Activated CD4-positive, alpha-beta memory T cell treated with anti-CD3 and anti-CD28 coated beads for 36 hours (primary cell): ENCODE measurements at regions not wholly inside any gene's neighbourhood (a gene's known extent, or its start where the extent isn't known, plus 50 kb on each side); places are given as distances from the start of the nearest gene placed in this dataset.

ENCODE experiments used
- CTCF ChIA-PET: fragments of 350-600 bp; sonication (Branson Sonifier 250); formaldehyde crosslinking; loops from one replicate; lab custom pipeline; 2021; ENCODE audit warnings: antibody characterized with exemption, inconsistent platforms; lab: Charles Lee
- POLR2A ChIA-PET: fragments of 350-600 bp; sonication (Branson Sonifier 250); formaldehyde crosslinking; loops from one replicate; lab custom pipeline; 2021; ENCODE audit warnings: antibody characterized with exemption; lab: Charles Lee
- DNase-seq: peaks from one replicate; pipeline ENCODE4 v3.0.0-alpha.2; 2020
- H3K27ac Mint-ChIP-seq: one replicate; pipeline ENCODE4 v1.8.0; 2021; ENCODE audit warnings: mixed read lengths
- H3K27me3 Mint-ChIP-seq: one replicate; pipeline ENCODE4 v1.8.0; 2021; ENCODE audit warnings: mixed read lengths
- H3K36me3 Mint-ChIP-seq: one replicate; pipeline ENCODE4 v1.8.0; 2021; ENCODE audit warnings: mixed read lengths
- H3K4me1 Mint-ChIP-seq: one replicate; pipeline ENCODE4 v1.8.0; 2021; ENCODE audit warnings: low read depth, mixed read lengths
- H3K4me3 Mint-ChIP-seq: one replicate; pipeline ENCODE4 v1.8.0; 2021; ENCODE audit warnings: mild to moderate bottlenecking, mixed read lengths
- H3K9me3 Mint-ChIP-seq: one replicate; pipeline ENCODE4 v1.8.0; 2021; ENCODE audit warnings: mixed read lengths
- intact Hi-C: fragments of 100-400 bp; cut with micrococcal nuclease; formaldehyde crosslinking; loops from one replicate; pipeline ENCODE4 v1.15.1; 2023

DNA sequence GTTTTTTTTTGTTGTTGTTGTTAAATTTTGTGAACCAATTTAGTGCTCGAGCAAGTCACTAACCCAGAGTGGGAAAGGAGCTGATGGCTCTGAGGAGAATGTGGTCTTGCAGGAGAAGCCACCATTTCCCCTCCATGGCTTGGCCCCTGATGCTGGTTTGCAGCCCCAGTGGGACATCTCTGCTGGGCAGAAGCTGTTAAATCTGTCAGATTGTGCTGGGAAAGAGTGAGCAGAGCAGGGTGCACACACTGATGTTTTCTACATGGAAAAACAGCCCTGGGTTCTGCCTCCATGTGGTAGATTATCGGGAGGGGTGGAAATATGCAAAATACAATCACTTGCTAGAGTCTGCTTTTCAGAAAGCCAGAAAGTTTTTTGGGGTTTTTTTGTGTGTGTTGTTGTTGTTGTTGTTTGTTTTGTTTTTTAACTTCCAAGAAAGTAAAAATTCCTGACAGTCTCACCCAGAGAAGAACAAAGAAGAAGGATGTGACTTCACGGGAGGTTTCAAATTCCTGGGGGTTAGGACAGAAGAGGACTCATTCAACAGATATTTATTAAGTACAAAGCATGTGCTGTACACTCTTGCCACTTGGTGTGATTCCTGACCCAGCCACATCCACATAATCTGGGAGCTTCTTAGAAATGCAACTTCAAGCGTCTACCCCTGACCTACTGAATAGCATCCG, 133.7 kb downstream of the FOXB1 start:
- no peaks in the 10 kb centered on the region for H3K4me1 Mint-ChIP-seq
- intact Hi-C loops = no loop called here
- H3K9me3 Mint-ChIP-seq = no peaks in the 10 kb centered on the region
- no peak overlapping the region for H3K4me3 Mint-ChIP-seq
- H3K36me3 Mint-ChIP-seq = no peaks in the 10 kb centered on the region
- ChIA-PET POLR2A (no interaction called here), CTCF (interaction anchor here (1.3 kb wide), 1 partner anchor 220 kb away, joined by 3 read pairs; no protein-coding TSS in a partner anchor)
- peaks cover 17% of the 10 kb centered on the region for H3K27me3 Mint-ChIP-seq
- DNase-seq = no peak
- no peak overlapping the region for H3K27ac Mint-ChIP-seq

- CTCF ChIA-PET = no interaction called here
- Mint-ChIP-seq H3K4me1 (no peaks in the 10 kb centered on the region), H3K9me3 (no peaks in the 10 kb centered on the region), H3K4me3 (no peak overlapping the region), H3K36me3 (no peaks in the 10 kb centered on the region), H3K27me3 (peaks cover 17% of the 10 kb centered on the region), H3K27ac (no peak overlapping the region)
- DNase-seq = no peak
- intact Hi-C loops = no loop called here
- POLR2A ChIA-PET = no interaction called here
These were observed 134.4 kb downstream of the FOXB1 start for GRCh38 chr15:60138397-60138968.

DNA sequence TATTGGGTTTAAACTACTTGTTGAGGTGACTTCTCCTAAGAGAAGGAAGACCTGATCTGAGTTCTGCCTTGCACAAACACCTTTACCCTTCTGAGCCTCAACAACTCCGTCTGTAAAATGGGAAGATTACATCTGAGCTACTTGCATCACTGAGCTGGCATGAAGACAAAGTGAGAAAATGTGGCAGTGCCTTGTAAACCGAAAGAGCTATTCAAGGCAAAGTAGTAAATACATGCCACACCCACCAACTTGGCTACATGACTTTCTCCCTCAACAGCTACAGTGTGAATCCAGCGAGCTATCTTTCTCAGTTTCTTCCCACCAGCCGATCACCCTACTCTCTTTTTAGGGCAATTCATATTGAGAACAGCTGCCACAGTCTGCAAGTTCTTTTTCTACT, 148.3 kb downstream of the FOXB1 start:
- intact Hi-C loops = no loop called here
- no peak for DNase-seq
- no peaks in the 10 kb centered on the region for H3K36me3 Mint-ChIP-seq
- ChIA-PET POLR2A (no interaction called here), CTCF (interaction anchor here (0.8 to 2.4 kb wide), 3 partner anchors 28 to 236 kb away, joined by 3 to 8 read pairs (median 3); no protein-coding TSS in a partner anchor)
- no peak overlapping the region for H3K4me3 Mint-ChIP-seq
- H3K9me3 Mint-ChIP-seq = no peaks in the 10 kb centered on the region
- no peak overlapping the region for H3K27ac Mint-ChIP-seq
- peaks cover 31% of the 10 kb centered on the region for H3K27me3 Mint-ChIP-seq
- peaks cover 21% of the 10 kb centered on the region for H3K4me1 Mint-ChIP-seq

GRCh38 chr15:60154764-60155325, 150.7 kb downstream of the FOXB1 start:
- H3K4me3 Mint-ChIP-seq = no peak overlapping the region
- ChIA-PET CTCF (interaction anchor here (0.9 to 1.7 kb wide), 4 partner anchors 75 to 237 kb away, joined by 3 read pairs; no protein-coding TSS in a partner anchor), POLR2A (interaction anchor here (0.9 kb wide), 1 partner anchor 110 kb away, joined by 3 read pairs; no protein-coding TSS in a partner anchor)
- peaks cover 21% of the 10 kb centered on the region for H3K4me1 Mint-ChIP-seq
- no peak for DNase-seq
- H3K27me3 Mint-ChIP-seq = peaks cover 24% of the 10 kb centered on the region
- H3K9me3 Mint-ChIP-seq = no peaks in the 10 kb centered on the region
- no peaks in the 10 kb centered on the region for H3K36me3 Mint-ChIP-seq
- intact Hi-C loops = loop anchor here (1.0 kb wide), 2 partner anchors 44 to 100 kb away; no protein-coding TSS in a partner anchor
- H3K27ac Mint-ChIP-seq = no peak overlapping the region

GRCh38 chr15:60155661-60156060, 151.6 kb downstream of the FOXB1 start:
- ChIA-PET CTCF (interaction anchor here (1.3 kb wide), 1 partner anchor 112 kb away, joined by 3 read pairs; no protein-coding TSS in a partner anchor), POLR2A (interaction anchor here (0.9 kb wide), 1 partner anchor 111 kb away, joined by 3 read pairs; no protein-coding TSS in a partner anchor)
- no peak overlapping the region for H3K4me3 Mint-ChIP-seq
- peaks cover 21% of the 10 kb centered on the region for H3K4me1 Mint-ChIP-seq
- no peaks in the 10 kb centered on the region for H3K9me3 Mint-ChIP-seq
- H3K27ac Mint-ChIP-seq = no peak overlapping the region
- DNase-seq = peak; percentile 42
- peaks cover 21% of the 10 kb centered on the region for H3K27me3 Mint-ChIP-seq
- H3K36me3 Mint-ChIP-seq = no peaks in the 10 kb centered on the region
- intact Hi-C loops = loop anchor here (1.0 kb wide), 2 partner anchors 44 to 100 kb away; no protein-coding TSS in a partner anchor

- Mint-ChIP-seq H3K27me3 (peaks cover 11% of the 10 kb centered on the region), H3K4me1 (peaks cover 8% of the 10 kb centered on the region), H3K9me3 (no peaks in the 10 kb centered on the region), H3K4me3 (no peak overlapping the region), H3K27ac (no peak overlapping the region), H3K36me3 (no peaks in the 10 kb centered on the region)
- ChIA-PET CTCF (interaction anchor here (1.1 kb wide), 1 partner anchor 18 kb away, joined by 4 read pairs; no protein-coding TSS in a partner anchor), POLR2A (no interaction called here)
- intact Hi-C loops = no loop called here
- DNase-seq = no peak
These were observed 156.8 kb downstream of the FOXB1 start for GRCh38 chr15:60160909-60161308.

- Mint-ChIP-seq H3K27me3 (peaks cover 9% of the 10 kb centered on the region), H3K9me3 (no peaks in the 10 kb centered on the region), H3K4me3 (no peak overlapping the region), H3K4me1 (peaks cover 3% of the 10 kb centered on the region), H3K27ac (no peak overlapping the region), H3K36me3 (no peaks in the 10 kb centered on the region)
- CTCF ChIA-PET = interaction anchor here (1.1 to 1.3 kb wide), 2 partner anchors 17 to 27 kb away, joined by 4 read pairs; no protein-coding TSS in a partner anchor
- POLR2A ChIA-PET = no interaction called here
- DNase-seq = no peak
- intact Hi-C loops = no loop called here
These were observed 157.6 kb downstream of the FOXB1 start for GRCh38 chr15:60161704-60162103.

DNA sequence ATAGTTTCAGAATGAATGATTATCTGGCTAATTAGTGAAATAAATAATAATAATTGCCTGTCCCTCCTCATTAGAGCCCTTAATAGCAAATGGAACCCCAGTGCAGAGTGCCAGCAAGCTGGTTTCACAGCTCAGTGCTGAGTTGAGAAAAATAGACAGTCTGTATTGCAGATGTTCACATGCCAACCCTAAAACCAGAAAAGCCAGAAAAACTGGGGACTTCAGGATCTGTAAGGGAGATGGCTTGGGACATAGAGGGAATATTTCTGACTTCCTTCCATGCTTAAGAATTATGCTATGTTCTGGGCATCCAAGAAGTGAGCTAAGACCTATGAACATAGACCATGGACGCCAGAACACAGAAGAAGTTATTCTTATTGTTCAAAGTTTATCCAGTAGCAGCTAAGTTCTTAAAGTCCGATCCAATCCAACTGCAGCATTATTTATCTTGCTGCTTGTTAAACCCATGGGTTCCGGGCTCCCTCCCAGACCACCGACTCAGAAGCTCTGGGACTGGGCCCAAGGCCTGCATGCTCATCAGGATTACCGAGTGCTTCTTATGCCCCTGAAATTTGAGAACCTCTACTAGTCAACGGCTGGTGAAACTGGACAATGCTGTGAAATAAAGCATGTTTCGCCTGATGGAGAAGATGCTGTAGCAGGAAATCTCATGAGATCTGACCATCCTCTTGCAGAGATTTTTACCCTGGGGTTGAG, 158.3 kb downstream of the FOXB1 start:
- H3K4me1 Mint-ChIP-seq = no peaks in the 10 kb centered on the region
- peaks cover 7% of the 10 kb centered on the region for H3K27me3 Mint-ChIP-seq
- H3K27ac Mint-ChIP-seq = no peak overlapping the region
- POLR2A ChIA-PET = no interaction called here
- no peaks in the 10 kb centered on the region for H3K36me3 Mint-ChIP-seq
- intact Hi-C loops = no loop called here
- H3K4me3 Mint-ChIP-seq = no peak overlapping the region
- CTCF ChIA-PET = interaction anchor here (1.3 kb wide), 1 partner anchor 28 kb away, joined by 4 read pairs; no protein-coding TSS in a partner anchor
- DNase-seq = no peak
- no peaks in the 10 kb centered on the region for H3K9me3 Mint-ChIP-seq

DNA sequence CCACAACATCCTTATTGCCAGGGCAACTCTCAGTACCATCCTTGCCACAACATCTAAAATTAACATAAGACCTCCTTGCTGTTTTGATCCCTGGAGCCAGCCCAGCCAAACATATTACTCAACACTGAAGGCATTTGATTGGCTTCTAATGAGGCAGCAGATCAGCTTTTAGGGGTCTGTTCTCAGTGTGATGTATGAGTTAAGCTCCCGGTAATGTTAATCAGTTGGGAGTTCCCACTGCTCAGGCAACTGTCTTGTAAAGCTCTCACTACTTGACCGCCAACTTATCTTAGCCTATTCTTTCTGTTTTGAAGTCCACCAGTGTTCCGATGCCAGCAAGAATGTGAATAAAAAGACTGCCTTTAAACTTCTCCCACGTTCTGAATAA, 158.9 kb downstream of the FOXB1 start:
- CTCF ChIA-PET = interaction anchor here (1.3 kb wide), 1 partner anchor 28 kb away, joined by 4 read pairs; no protein-coding TSS in a partner anchor
- H3K9me3 Mint-ChIP-seq = no peaks in the 10 kb centered on the region
- DNase-seq = no peak
- no peaks in the 10 kb centered on the region for H3K4me1 Mint-ChIP-seq
- no peak overlapping the region for H3K4me3 Mint-ChIP-seq
- POLR2A ChIA-PET = no interaction called here
- intact Hi-C loops = no loop called here
- no peaks in the 10 kb centered on the region for H3K36me3 Mint-ChIP-seq
- no peak overlapping the region for H3K27ac Mint-ChIP-seq
- H3K27me3 Mint-ChIP-seq = peaks cover 6% of the 10 kb centered on the region

GRCh38 chr15:60165111-60165510, 161.0 kb downstream of the FOXB1 start:
- Mint-ChIP-seq H3K27me3 (peaks cover 4% of the 10 kb centered on the region), H3K27ac (no peak overlapping the region), H3K4me1 (no peaks in the 10 kb centered on the region), H3K36me3 (no peaks in the 10 kb centered on the region), H3K9me3 (no peaks in the 10 kb centered on the region), H3K4me3 (no peak overlapping the region)
- intact Hi-C loops = no loop called here
- CTCF ChIA-PET = no interaction called here
- POLR2A ChIA-PET = no interaction called here
- no peak for DNase-seq

- Mint-ChIP-seq H3K27me3 (peaks cover 7% of the 10 kb centered on the region), H3K27ac (no peak overlapping the region), H3K36me3 (no peaks in the 10 kb centered on the region), H3K4me3 (no peak overlapping the region), H3K9me3 (no peaks in the 10 kb centered on the region), H3K4me1 (no peaks in the 10 kb centered on the region)
- DNase-seq = no peak
- ChIA-PET CTCF (interaction anchor here (0.5 kb wide), 1 partner anchor 11 kb away, joined by 4 read pairs; no protein-coding TSS in a partner anchor), POLR2A (no interaction called here)
- intact Hi-C loops = no loop called here
These were observed 168.0 kb downstream of the FOXB1 start for GRCh38 chr15:60172143-60172542.
